Middle frontal gyrus (tissue), 1 donor: ENCODE measurements at regions not wholly inside any gene's neighbourhood (a gene's known extent, or its start where the extent isn't known, plus 50 kb on each side); places are given as distances from the start of the nearest gene placed in this dataset.

ENCODE experiments used
- DNase-seq: peaks from one replicate; pipeline ENCODE4 v3.0.0-alpha.2; 2015; ENCODE audit warnings: low spot score; ENCODE audit errors: extremely low spot score

DNA sequence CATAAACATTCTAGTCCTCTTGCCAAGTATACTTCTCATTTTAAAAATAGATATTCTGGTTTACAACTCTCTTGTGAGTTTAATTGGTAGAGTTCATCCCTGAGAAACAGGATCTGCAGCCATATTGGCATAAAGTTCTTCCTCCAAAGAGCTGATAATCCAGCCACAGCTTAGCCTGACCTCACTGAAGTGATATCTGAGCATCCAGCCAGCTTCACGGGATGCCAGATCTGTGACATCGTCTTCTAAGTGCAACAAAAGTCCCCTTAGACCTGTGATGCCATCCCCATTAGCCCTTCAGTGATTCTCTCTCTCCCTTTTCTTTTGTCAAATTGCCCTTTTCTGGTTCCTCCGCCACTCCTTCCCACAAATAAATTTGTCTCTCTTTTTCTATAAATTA lies 180.6 kb upstream of the STXBP5 start:
- DNase-seq: no peak

DNA sequence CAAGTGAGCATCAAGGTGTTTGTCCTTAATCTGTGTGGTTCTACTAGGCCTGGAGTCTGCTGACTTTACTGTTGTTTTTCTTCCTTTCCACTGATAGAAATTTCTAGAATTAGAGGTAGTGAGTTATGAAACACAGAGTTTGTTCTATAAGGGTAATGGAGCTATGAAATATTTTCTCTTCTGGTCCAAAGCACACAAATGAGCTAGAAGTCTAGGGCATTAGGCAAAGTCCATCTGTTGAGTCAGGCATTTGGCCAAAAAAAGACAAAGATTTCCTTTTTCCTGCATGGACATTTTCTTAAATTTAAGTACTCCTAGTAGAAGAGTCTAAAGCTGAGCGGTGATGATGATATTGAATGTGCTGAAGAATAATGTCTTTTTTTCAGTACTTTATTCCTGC lies 174.3 kb upstream of the STXBP5 start:
- DNase-seq: no peak

DNA sequence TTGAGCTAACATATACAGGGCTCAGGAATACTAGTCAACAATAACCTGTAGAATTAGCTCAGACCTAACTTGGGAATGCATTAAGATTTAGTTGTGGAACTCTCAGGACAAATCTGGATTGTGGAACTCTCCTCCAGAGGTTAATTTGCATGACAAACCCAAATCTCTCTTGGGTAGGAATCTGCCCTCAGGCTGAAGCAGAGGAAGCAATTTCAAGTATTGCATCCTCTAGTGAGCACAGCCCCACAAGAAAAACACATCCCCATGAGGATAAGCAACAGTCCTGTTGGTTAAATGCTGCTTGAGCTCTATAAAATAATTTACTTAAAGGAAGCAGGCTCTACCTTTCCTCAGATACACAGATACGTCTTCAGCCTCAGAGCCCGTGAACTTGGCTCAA lies 170.9 kb upstream of the STXBP5 start:
- no peak for DNase-seq

DNA sequence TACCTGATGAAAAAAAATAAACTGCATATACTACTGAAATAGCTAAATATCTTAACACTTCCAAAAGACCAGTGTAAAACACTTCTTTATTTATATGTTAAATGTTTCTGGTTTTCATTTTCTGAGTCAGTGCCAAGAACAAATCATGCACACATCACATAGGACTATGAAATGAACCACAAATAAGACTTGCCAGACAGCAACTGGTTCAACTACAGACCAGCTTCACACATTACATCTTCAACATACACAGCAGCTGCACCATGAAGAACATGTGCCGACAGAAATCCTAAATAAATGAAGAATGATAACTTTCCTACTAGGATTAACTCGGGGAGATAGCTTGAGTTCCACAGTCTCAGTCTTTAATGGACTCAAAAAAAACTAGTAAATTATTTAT lies 168.3 kb upstream of the STXBP5 start:
- no peak for DNase-seq

DNA sequence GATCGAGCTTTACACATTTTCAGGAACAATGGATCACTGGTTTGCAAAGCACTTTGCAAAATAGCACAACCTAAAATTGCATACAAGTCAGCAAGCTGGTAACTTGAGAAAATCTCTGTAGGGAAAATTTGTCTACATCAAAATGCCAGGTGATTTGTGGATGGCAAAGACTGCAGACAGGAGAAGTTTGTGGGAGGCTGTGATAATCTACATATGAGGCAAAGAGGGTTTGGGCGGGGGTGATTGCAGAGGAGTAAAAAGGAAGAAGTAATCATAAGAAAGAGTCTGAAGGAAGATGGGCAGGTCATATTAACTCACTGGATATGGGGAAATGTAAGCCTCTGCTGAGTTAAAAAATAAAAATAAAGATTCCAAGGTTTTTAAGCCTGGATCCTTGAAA lies 166.3 kb upstream of the STXBP5 start:
- DNase-seq: peak; percentile 19

DNA sequence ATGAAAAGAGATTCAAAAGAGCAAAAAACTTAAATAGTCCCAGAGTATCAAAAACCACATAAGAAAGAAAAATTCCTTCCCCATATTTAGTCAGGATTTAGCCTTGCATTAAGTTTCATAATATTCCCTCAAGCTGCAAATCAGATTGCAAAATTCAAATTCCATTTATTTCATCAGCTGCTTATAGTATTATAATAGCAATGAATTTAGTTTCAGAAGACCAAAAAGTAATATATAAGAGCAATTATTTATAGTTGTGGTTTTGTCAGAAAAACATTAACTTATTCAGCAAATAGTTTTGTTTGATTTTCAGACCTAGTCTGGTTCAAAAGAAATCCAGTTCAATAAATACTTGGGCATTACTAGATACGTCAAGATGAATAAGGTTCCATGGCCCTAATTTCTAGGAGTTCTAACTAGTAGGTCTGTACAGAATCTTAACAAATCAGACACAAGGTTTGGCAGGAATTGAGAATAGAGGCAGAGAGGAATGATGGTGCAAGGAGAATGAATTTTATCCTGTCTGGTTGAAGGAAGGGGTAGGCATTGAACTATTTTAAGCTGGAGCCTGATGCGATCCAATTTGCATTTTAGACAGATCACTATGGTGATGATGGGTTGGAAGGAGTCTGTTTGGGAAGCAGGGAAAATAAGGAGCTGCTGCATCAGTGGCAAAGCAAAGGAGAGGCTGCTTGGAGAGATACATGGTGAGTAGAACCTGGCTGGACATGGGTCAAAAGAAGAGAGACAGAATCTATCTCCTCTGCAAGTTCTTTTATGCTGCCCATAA lies 163.9 kb upstream of the STXBP5 start:
- DNase-seq: peak; percentile 27

DNA sequence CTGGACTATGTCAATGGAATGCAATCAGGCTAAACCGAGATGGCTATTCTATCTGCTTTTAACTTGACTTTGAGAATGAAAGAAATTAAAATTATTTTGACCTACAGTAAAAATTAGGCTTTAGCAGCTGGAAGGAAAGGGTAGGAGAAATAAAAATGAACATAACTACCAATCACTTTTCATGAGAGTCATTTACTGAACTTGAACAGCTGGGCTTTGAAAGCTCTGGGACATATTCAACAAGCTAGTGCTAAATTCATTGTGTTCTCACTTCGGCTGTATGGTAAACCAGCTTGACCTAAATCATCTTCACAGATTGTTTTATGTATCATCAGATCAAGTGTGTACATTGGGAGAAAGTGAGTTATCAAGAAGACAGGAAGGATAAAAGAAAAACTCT lies 161.5 kb upstream of the STXBP5 start:
- peak; percentile 38 for DNase-seq

DNA sequence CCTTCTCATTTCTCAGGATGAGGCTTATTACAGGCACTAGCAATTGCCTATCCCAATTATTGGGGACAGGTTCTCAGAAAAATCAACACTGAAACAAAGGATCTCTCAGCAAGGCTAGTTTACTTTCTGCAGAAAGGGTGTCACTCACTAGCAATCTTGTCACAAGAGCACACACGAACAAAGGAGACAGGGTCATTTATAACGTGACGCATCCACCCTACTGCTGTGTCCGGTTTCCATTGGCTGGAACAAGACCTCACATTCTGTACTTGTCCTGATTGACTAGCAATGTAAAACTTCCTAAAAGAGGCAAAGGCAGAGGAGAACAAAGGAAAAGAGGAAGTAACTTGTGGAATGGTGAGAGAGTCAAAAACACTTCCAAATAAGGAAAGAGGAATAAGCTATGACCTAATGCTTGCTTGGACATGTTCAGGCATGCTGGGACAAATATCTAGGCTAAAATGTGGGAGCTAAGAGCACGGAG lies 160.2 kb upstream of the STXBP5 start:
- no peak for DNase-seq

DNA sequence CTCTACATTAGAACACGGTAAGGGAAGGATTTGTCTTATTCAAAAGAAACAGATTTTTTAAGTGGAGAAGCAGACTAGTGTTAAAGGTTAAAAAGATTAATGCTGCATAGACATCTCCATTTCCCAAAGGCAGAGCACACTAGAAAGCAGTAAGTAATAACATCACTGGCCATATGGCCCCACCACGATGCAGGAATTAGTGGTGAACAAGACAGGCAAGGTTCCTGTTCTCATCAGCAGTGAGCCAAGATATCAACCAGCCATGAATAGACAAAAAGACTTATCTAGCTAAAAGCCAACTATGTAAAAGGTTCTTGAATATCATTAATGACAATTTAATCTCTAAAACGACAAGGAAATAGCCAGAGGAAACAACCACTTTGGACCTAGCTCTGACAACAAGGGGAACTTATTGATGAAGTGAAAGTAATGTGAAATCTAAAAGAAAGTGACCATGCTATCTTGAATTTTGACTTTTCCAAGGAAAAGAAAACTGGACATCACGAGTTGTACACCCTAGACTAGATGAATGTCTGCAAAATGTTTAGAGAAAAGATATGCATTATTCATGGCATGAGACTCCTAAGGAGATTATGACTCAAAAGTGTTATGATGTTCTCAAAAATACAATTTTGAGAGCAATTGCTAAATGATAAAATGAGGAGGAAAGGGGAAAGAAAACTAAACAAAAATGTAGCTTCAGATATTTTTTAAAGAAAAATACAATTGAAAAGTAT lies 157.9 kb upstream of the STXBP5 start:
- no peak for DNase-seq

DNA sequence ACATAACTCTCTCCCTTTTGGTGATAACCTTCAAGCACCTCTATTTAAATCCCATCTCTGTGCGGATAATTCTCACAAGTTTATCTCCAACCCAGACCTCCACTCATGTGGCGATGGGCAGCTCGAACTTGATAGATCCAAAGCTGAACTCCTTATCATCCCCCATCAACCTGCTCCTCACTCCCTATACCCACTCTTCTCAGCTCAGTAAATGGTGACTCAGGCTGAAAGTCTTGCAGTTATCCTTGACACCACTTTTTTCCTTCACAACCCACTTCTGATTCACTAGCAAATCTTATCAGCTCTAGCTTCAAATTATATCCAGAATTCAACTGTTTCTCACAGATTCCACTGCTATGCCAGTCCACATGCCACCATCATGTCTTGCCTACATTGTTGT lies 155.3 kb upstream of the STXBP5 start:
- no peak for DNase-seq

DNA sequence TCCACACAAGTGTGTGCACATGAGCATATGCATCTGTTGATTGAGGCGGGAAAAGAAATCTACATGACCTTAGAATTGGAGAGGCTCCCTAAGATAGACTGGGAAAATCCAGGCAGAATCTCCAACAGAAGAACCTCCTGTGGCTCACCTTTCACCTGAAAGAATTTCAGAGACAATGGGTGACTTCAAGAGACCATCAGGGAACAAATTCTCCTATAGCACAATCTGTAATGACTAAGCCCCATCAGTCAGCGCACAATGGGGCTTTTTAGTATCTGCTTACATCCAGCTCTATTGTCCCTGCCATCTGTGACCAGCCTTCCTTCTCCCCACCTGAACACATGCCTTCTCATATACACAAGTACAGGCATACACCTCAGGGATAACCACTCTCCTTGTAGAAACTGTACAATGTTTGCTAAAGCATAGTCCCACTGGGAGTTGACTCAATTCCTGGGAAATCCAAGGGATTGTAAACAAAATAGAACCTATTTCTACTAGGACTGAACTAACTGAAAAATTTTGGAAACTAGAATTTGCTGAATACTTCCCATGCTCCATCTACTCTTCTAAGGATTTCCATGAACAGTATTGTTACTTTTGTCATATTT lies 150.8 kb upstream of the STXBP5 start:
- no peak for DNase-seq

DNA sequence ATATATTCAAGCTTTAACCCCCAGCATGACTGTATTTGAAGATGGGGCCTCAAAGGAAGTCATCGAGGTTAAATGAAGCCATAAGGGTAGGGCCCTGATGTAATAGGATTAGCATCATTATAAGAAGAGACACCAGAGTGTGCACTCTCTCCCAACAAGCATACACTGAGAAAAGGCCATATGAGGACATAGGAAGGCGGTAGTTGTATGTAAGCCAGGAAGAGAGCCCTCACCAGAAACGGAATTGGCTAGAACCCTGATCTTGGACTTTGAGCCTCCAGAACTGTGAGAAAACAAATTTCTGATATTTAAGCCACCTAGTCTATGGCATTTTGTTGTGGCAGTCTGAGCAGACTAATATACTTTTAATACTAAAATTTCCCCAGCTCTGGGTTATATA lies 150.1 kb upstream of the STXBP5 start:
- no peak for DNase-seq

DNA sequence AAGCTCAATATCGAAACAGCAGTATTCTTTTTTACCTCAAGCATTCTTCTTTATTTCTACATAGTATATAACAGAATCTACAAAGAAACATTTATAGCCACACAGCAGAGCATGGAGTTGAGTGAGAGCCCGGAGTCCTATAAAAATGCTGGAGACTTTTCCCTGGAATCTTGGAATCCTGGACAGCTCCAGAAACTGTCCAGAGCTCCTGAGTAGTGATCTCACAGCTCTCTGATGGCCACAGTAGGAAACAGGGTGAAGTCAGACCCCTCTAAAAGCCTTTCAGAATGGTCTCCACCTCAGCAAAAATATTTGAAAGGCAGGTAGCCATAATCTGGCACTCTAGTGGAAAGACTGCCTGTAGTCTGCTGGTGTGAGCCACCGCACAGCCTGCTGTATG lies 149.3 kb upstream of the STXBP5 start:
- no peak for DNase-seq

DNA sequence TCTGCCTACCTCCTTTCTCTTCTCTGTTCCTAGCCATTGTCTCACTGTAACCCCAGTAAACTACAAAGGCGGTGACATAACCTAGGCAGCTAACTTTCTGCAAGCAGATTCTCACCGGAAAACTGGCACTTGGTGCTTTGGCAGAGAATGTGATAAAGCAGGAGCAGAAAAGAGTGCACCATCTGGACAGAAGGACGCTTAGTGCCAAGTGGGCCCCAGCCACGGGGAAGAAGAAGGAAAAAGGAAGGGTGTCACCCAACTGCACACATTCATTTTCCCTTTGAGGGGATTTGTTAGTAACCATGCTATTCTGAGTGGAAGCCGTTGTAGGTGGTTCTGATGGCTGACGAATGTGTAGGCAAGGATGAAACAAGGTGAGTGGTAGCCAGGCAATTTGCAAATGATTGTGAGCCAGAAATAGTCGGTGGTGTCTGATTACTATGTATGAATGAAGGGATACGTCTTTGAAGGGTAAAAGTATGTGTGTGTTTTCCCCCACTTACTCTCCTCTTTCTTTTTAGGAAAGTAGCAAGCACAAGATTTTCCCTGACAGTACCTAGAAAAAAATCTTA lies 148.3 kb upstream of the STXBP5 start:
- DNase-seq: peak; percentile 35

DNA sequence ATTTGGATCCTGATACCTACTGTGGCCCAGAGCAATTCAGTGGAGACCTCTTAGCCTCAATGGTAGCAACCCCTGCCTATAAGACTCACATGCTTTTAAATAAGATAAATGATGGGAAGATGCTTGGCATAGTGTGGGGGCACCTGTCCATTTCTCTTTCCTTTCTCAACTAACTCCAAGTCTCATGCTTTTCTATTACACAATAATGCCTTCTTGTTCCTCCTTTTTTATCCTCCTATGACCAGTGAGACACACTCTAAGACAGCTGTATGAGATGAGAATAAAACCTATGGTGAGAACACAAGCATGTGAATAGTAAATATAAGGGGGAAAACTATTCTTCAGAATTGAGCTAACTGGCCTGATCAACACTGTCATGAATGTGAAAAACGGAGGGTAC lies 147.0 kb upstream of the STXBP5 start:
- DNase-seq: no peak

DNA sequence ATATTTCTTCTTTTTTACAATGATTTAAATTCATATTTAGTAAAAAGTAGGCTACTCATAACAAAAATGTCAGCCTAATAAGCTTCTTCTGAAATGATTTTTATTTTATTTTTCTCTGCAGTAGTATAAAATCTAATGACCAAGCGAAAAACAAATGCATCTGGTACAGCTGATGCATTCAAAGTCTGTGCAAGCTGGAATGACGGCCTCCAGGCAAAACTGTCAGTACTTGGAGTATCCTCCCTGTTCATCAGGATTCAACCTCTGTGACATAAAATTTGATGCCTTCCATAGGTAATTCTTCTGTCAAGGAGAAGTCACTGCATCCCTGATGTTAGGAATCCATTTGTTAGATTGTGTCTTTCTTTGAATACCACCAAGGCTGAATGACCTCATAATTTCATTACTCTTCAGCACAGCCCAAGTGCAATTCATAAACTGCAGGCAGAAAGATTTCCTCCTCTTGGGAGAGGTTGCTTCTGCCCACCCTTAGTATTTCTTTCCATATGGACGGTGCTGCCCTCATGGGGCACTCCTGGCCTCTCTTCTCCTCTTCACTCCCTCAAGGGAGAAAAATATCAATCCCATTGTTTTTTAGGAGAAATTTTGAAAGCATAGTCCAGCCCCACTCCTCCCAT lies 146.4 kb upstream of the STXBP5 start:
- no peak for DNase-seq

DNA sequence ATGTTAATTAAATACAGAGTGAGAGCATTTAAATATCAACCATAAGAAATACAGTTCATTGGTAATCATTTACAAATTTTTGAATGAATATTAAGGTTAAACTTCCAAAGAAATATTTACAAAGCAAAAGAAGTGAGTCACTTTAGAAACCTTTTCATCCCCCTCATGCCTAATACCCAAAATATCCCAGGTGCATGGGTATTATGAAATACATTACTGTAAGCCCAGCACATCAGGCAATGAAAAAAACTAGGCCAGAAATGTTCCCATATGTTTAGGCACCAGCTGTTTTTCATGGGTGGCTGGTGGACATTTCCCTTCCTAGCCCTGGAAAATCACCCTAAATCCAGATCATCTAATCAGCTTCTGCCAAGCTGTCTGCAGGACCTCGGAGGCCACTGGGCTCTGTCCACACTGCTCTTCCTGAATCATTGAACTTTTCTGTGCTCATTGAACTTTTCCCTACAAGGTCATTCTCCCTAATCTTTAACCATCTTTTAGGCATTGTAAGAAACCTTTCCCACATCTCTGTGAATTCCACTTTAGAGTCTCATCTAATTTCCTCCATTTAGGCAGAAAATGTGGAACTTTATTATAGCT lies 145.3 kb upstream of the STXBP5 start:
- no peak for DNase-seq

DNA sequence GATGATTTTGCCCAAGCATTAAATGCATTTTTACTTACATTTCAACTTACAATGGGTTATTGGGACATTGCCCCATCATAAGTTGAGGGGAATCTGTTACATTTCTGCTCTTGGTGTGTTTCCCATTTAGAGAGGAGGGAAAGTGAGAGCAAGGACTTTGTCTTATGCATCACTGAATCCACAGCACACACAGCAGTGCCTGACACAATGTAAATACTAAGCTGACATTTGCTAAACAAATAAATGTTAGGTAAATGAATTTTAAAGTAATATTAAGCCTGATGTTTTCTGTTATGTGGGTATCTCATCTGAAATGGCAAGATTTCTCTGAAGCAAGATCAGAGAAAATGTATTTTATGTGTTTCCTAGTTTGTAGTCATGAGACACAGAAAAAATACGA lies 143.6 kb upstream of the STXBP5 start:
- no peak for DNase-seq

DNA sequence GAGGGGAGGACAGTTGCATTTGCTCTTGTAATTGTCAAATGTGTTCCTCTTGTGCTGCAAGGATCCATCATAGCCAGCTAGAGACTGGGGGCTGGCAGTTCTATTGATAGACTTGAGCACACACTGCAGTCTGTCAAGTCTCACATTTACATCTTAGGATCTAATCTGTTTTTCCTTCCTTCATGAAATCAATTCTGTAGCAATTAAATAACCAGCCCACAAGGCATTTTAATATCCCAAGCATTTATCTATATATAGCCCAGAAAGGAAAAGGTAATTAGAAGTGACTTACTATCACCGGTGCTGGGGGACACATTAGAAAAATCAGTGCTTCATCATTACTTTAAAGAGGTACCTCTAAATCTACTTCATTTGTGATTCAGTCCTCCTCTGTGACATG lies 143.0 kb upstream of the STXBP5 start:
- DNase-seq: no peak

DNA sequence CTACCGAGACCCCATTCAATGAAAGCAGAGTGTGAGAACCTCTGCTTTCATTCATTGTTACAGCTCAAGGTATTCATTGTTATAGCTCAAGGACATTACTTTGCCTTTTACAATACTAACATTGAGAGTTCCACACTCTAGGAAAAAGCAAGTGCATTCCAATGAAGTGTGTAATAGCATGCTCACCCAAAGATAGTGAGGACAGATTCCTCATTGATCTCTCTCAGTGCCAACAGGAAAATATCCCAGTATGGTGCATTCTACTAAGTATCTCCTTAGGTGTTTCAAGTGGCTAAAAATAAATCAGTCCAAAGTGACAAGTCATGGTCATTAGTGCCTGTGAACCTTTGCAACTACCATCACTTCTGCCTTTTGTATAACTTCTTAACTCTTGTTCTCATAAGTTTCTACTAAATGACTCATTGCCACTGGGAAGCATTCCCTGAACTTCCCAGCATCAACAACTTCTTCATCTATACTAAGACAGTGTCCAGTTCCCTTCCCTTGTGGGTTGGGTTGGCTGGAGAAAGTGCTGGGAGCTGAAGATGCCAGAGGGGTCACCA lies 140.7 kb upstream of the STXBP5 start:
- no peak for DNase-seq

DNA sequence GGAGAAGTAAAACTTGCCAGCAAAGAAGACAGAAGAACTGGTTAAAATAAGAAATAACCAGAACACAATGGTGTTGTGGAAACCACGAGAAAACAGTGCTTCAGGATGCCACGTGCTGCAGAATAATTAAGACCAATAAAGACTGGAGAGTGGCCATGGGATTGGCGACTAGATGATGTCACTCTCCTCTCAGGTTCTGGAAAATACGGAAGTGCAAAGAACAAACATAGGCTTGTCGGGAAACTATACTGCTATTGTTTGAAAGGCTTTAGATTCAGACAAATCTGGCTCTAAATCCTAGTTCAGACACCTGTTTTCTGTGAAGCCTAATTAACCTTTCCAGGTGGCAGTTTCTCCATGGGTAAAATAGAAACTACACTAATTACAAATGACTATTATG lies 138.4 kb upstream of the STXBP5 start:
- no peak for DNase-seq
